ENCODE measurements at regions not wholly inside any gene's neighbourhood (a gene's known extent, or its start where the extent isn't known, plus 50 kb on each side); places are given as distances from the start of the nearest gene placed in this dataset.

- ChIA-PET POLR2A (no interaction called here), CTCF (no interaction called here)
- H3K36me3 Mint-ChIP-seq = peaks cover 3% of the 10 kb centered on the region
These were observed 243.0 kb upstream of the NR4A3 start for GRCh38 chr9:99578666-99579065.

DNA sequence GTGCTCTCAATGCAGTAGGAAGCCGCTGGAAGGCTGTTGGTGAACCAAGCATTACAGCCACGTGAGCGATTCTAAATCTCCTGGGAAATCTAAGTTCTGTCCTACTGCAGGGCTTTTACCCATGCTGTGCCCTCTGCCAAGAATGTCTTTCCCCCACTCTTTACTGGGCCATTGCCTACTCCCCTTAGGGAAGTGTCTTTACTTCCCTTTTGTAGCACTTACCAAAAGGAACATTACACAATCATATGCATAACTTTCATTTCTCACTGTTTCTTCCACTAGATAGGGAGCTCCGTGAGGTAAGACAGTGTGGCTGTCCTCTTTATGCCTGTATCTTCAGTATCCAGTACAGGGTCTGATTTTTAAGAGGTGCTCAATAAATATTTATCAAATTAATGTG is 241.7 kb upstream of the NR4A3 start:
- POLR2A ChIA-PET = no interaction called here
- H3K27me3 Mint-ChIP-seq (ENCODE audit: low read depth) = peaks cover 4% of the 10 kb centered on the region; the same call in 1 of the 2 replicates
- peaks cover 15% of the 10 kb centered on the region for H3K9me3 Mint-ChIP-seq
- H3K4me1 Mint-ChIP-seq = peaks cover 8% of the 10 kb centered on the region
- ATAC-seq (no peak), DNase-seq (ENCODE audit: low spot score) (no peak)
- no peak overlapping the region for H3K4me3 Mint-ChIP-seq
- H3K27ac Mint-ChIP-seq = no peak overlapping the region
- CTCF ChIA-PET = interaction anchor here (1.0 kb wide), 1 partner anchor 31 kb away, joined by 3 read pairs; no protein-coding TSS in a partner anchor
- peaks cover 8% of the 10 kb centered on the region for H3K36me3 Mint-ChIP-seq
- TF ChIP-seq, protein P1, sequence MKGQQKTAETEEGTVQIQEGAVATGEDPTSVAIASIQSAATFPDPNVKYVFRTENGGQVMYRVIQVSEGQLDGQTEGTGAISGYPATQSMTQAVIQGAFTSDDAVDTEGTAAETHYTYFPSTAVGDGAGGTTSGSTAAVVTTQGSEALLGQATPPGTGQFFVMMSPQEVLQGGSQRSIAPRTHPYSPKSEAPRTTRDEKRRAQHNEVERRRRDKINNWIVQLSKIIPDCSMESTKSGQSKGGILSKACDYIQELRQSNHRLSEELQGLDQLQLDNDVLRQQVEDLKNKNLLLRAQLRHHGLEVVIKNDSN (CRISPR knock-in tag; IDR thresholded peaks at IDR 0.05) = no peak
- TF ChIP-seq ZNF423 (CRISPR knock-in tag; IDR thresholded peaks at IDR 0.05) (no peak), ESRRA (CRISPR knock-in tag; IDR thresholded peaks at IDR 0.05; ENCODE audit: borderline replicate concordance) (no peak), TCF7 (CRISPR knock-in tag; IDR thresholded peaks at IDR 0.05; ENCODE audit: low read depth) (no peak), RORB (CRISPR knock-in tag; IDR thresholded peaks at IDR 0.05) (no peak), CREB1 (CRISPR knock-in tag; IDR thresholded peaks at IDR 0.05) (no peak), CTCF (IDR thresholded peaks at IDR 0.05) (no peak), NR3C1 (CRISPR knock-in tag; conservative IDR thresholded peaks at IDR 0.05; ENCODE audit: low read depth) (no peak), ATF3 (CRISPR knock-in tag; conservative IDR thresholded peaks at IDR 0.05) (no peak), SOX15 (CRISPR knock-in tag; IDR thresholded peaks at IDR 0.05) (no peak), ZNF671 (CRISPR knock-in tag; IDR thresholded peaks at IDR 0.05) (no peak), IRF2 (CRISPR knock-in tag; IDR thresholded peaks at IDR 0.05; ENCODE audit: borderline replicate concordance, low read depth) (no peak), ZNF532 (CRISPR knock-in tag; IDR thresholded peaks at IDR 0.05; ENCODE audit: borderline replicate concordance) (no peak), CDX4 (CRISPR knock-in tag; IDR thresholded peaks at IDR 0.05; ENCODE audit: borderline replicate concordance) (no peak)
- TF ChIP-seq, protein P2, sequence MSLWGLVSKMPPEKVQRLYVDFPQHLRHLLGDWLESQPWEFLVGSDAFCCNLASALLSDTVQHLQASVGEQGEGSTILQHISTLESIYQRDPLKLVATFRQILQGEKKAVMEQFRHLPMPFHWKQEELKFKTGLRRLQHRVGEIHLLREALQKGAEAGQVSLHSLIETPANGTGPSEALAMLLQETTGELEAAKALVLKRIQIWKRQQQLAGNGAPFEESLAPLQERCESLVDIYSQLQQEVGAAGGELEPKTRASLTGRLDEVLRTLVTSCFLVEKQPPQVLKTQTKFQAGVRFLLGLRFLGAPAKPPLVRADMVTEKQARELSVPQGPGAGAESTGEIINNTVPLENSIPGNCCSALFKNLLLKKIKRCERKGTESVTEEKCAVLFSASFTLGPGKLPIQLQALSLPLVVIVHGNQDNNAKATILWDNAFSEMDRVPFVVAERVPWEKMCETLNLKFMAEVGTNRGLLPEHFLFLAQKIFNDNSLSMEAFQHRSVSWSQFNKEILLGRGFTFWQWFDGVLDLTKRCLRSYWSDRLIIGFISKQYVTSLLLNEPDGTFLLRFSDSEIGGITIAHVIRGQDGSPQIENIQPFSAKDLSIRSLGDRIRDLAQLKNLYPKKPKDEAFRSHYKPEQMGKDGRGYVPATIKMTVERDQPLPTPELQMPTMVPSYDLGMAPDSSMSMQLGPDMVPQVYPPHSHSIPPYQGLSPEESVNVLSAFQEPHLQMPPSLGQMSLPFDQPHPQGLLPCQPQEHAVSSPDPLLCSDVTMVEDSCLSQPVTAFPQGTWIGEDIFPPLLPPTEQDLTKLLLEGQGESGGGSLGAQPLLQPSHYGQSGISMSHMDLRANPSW (CRISPR knock-in tag; conservative IDR thresholded peaks at IDR 0.05; ENCODE audit: low read depth) = no peak

More at GRCh38 chr9:99578666-99579065, 243.0 kb upstream of the NR4A3 start:
- ATAC-seq (no peak), DNase-seq (ENCODE audit: low spot score) (no peak)
- no peak overlapping the region for H3K4me3 Mint-ChIP-seq
- H3K9me3 Mint-ChIP-seq = peaks cover 8% of the 10 kb centered on the region
- peaks cover 8% of the 10 kb centered on the region for H3K4me1 Mint-ChIP-seq
- H3K27me3 Mint-ChIP-seq (ENCODE audit: low read depth) = peaks cover 3% of the 10 kb centered on the region; the same call in 1 of the 2 replicates
- TF ChIP-seq HMGA2 (CRISPR knock-in tag; IDR thresholded peaks at IDR 0.05) = no peak
- TF ChIP-seq MLX (CRISPR knock-in tag; IDR thresholded peaks at IDR 0.05) = no peak
- TF ChIP-seq AR (CRISPR knock-in tag; IDR thresholded peaks at IDR 0.05) = no peak
- no peak overlapping the region for H3K27ac Mint-ChIP-seq

All from WTC11 (cell line).